Activated T-cell treated with anti-CD3 and anti-CD28 coated beads for 24 hours (primary cell): ENCODE measurements at regions not wholly inside any gene's neighbourhood (a gene's known extent, or its start where the extent isn't known, plus 50 kb on each side); places are given as distances from the start of the nearest gene placed in this dataset.

Experiments used
- DNase-seq: peaks from one replicate; pipeline ENCODE4 v3.0.0-alpha.2; 2020; ENCODE audit warnings: low read depth

- no peak for DNase-seq
Observed at GRCh38 chr6:139593081-139593480, 218.6 kb upstream of the CITED2 start.

- DNase-seq, result no peak
Observed at GRCh38 chr6:139592011-139592410, 217.6 kb upstream of the CITED2 start.

- DNase-seq, result no peak
Observed at GRCh38 chr6:139591075-139591865, 216.8 kb upstream of the CITED2 start.

- no peak for DNase-seq
Observed at GRCh38 chr6:139590206-139590605, 215.8 kb upstream of the CITED2 start.

GRCh38 chr6:139588734-139589593 lies 214.5 kb upstream of the CITED2 start:
- DNase-seq, result no peak

GRCh38 chr6:139588076-139588639 lies 213.7 kb upstream of the CITED2 start:
- no peak for DNase-seq

- no peak for DNase-seq
Observed at GRCh38 chr6:139587469-139587868, 213.0 kb upstream of the CITED2 start.

GRCh38 chr6:139586273-139586672 lies 211.8 kb upstream of the CITED2 start:
- no peak for DNase-seq

GRCh38 chr6:139584599-139584998 lies 210.2 kb upstream of the CITED2 start:
- no peak for DNase-seq

GRCh38 chr6:139583420-139583819 lies 209.0 kb upstream of the CITED2 start:
- DNase-seq, result no peak

- DNase-seq, result no peak
Observed at GRCh38 chr6:139582956-139583355, 208.5 kb upstream of the CITED2 start.

- no peak for DNase-seq
Observed at GRCh38 chr6:139581485-139581865, 207.0 kb upstream of the CITED2 start.

GRCh38 chr6:139580592-139581484 lies 206.4 kb upstream of the CITED2 start:
- no peak for DNase-seq

- DNase-seq, result no peak
Observed at GRCh38 chr6:139577763-139578604, 203.5 kb upstream of the CITED2 start.

GRCh38 chr6:139577124-139577762 lies 202.8 kb upstream of the CITED2 start:
- no peak for DNase-seq

GRCh38 chr6:139572001-139572400 lies 197.6 kb upstream of the CITED2 start:
- no peak for DNase-seq

- no peak for DNase-seq
Observed at GRCh38 chr6:139570166-139570565, 195.7 kb upstream of the CITED2 start.

- DNase-seq, result no peak
Observed at GRCh38 chr6:139569566-139569965, 195.1 kb upstream of the CITED2 start.

- DNase-seq, result no peak
Observed at GRCh38 chr6:139568956-139569538, 194.6 kb upstream of the CITED2 start.
